ENCODE measurements at regions not wholly inside any gene's neighbourhood (a gene's known extent, or its start where the extent isn't known, plus 50 kb on each side); places are given as distances from the start of the nearest gene placed in this dataset.

DNA sequence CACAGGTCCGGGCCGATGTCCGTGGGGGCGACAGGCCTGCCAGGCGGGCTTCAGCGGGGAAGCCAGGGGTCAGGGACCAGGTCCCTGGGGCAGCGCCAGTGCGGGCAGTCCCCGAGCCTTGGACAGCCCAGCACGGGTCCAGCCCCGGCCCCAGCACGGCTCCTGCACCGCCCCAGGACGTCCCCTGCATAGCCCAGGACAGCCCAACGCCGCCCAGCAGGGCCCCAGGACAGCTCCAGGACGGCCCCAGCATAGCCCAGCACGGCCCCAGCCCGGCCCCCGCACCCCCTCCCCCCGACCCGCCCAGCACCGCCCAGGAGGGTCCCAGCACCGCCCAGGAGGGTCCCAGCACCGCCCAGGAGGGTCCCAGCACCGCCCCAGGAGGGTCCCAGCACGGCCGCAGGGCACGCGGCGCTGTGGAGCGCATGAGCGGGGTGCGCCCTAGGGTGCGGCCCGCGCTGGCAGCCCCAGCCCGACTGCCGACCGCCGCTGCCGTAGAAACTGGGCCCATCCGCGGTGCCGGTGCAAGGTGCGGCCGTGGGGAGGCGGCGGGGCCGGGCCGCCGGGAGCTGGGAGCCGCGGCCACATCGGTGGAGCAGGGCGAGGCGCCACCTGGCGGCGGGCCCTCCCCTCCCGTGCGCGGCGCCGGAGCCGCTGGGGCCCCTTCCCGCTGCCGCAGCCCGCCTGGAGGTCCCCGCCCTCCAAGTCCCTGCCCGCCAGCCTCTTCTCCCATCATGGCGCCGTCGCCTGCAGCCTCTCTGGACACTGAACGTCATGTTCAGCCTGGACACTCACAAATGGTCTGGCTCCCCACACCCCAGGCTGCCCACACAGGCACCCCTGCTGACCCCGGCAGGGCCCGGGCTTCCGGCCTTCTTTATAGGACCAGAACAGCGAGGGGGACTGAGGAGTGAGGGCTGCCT is 106.8 kb upstream of the NKX1-1 start:
- no peak for DNase-seq (ENCODE audit: low read depth in 2 of 2, low spot score in 1 of 2)

DNA sequence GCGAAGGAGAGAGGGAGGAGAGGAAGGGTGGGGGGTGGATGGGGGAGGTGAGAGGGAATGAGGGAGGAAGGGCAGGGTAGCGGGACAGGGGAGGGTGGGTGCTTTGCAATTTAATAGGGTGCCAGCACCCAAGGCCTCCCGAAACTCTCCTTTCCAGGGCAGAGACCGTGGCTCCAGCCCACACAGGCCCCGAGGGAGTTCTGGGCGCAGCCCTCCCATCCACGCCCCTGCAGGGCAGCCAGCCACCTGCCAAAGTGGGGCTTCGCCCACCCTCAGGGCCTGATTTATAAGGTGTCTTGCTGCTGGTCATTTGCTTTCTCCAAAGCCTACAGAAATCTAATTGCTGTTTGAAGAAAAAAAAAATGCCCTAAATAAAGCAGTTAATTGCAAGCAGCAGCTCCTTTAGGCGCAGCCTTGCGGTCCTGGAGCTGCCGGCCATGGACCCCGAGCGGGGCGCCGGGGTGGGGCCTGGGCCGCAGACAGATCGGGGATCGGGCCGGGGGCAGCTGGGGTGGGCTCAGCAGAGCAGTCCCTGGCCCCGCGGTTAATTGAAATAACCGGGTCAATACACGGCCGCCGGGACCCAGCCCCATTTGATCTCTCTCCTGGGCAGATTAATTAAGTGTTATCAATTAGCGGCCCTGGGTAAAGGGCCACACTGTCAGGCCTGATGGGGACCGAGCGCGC is 106.0 kb upstream of the NKX1-1 start:
- no peak for DNase-seq (ENCODE audit: low read depth in 2 of 2, low spot score in 1 of 2)

DNA sequence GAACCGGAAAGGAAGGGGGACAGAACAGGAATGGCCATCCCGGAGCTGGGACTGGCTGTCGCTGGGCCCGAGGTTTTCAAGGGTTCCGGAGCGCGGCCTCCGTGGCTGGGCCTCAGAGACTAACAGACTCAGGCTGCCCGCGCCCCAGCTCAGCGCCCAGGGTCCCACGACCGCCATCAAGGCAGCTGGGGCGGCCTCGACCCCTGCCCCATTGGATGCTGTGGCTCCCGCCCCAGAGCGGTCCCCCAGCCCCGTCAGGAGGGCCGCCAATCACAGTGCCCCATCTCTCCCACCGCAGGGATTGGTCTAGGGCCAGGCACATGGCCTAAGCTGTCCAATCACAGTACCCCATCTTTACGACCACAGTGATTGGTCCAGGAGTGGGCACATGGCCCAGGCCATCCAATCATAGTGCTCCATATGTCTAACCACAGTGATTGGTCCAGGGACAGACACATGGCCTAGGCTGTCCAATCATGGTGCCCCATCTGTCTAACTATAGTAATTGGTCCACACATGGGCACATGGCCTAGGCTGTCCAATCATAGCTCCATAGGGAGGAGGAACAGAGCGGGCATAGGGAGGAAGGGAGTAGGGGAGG is 105.3 kb upstream of the NKX1-1 start:
- DNase-seq (ENCODE audit: low read depth in 2 of 2, low spot score in 1 of 2) = no peak

DNA sequence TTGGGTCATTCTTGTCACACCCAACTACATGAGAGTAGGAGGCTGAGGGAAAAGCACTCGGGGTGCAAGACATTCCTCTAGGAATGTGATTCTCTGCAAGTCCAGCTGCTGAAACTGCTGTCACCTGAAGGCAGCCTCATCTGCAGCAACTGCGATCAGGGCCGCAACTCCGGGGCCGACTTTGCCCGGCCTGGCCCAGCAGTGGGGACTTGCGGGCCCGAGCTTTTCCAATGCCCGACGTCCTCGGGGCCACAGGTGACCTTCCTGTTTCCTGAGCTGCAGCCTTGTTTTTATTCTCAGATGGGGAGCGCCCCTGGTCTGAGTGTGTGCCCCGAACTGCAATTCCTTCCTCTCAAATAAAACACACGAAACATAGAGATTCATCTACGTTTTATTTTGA is 104.7 kb upstream of the NKX1-1 start:
- no peak for DNase-seq (ENCODE audit: low read depth in 2 of 2, low spot score in 1 of 2)

DNA sequence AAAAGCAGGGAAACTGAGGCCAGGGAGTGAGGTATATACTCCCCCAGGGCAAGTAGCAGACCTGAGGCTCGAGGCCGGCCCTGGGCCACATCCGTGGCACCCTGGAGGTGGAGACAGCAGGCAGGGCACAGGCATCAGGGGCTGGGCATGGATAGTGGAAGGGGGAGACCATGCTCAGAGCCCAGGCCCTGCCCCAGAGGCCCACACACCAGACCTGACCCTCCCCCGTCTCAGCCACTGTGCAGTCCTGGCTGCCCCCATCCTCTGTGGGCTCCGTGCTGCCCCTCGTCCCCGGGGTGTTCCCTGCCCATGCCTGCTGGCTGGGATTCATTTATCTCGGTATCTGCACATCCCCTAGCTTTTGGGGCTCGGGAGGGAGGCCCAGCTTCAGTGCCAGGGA is 103.1 kb upstream of the NKX1-1 start:
- DNase-seq (ENCODE audit: low read depth in 2 of 2, low spot score in 1 of 2) = no peak

DNA sequence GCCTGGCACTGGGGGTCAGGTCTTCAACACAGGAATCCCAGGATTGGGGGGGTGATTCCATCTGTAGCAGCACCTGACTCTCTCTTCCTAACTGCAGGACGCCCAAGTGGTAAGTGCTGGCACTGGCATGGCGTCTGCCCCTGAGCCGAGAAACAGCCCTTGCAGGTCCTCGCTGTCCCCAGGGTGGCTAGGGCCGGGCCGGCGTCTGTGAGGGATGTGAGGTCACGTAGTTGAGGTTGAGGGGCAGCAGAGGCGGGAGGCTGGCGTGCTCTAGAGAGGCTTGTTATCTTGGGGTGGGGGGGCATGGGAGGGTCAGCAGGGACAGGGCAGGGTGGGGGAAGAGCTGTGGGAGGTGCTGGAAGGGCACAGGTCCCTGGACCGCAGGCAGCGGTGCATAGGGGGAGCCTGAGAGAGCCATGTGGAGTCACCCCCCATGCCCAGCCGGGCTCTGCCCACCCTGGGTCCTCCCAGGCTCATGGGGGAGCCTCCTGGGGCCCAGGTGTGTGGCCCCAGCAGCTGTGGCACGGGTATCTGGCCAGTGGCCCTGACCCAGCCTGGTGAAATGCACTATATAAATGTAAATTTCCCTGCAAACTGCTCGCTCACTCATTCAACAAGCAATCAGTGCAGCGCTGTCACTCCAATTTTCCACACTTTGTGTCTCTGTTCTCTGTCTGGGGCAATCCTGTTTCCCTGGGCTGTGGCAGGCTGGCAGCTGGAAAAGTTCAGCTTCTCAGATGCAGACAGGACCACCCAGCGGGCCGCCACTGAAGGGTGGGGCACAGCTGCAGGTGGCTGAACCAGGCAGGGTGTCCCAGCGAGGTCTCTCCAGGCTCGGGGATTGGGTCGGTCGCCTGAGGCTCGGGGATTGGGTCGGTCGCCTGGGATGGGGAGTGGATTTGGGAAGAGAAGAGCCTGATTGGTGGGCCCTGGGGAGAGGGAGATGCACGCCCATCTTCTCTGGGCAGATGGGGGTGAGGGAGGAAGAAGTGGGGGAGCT is 102.2 kb upstream of the NKX1-1 start:
- DNase-seq (ENCODE audit: low read depth in 2 of 2, low spot score in 1 of 2) = no peak

DNA sequence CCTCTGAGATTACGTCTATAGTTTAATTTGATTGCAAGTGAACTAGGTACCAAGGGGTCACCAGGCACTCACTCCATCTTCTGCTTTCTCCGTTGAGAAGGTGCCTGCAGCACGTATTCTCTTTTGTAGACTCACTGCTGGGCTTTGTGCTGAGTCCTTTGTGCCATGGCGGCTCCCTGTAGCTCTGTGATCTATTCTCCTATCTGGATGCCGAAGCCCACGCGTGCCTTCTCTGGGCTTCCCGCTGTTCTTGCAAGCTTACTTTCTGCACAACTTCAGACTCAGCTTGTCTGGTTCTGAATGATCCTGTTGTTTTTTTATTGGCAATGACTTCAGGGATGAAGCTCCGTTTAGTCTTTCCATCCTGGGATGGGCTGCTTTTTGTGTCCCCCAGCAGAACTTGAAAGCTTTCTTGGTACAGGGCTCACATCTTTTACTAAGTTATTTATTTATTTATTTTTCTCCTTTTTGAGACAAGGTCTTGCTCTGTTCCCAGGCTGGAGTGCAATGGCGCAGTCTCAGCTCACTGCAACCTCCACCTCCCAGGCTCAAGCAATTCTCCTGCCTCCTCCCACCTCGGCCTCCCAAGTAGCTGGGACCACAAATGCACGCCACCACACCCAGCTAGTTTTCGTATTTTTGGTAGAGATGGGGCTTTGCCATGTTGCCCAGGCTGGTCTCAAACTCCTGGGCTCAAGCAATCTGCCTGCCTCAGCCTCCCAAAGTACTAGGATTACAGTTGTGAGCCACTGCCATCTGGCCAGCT is 100.9 kb upstream of the NKX1-1 start:
- no peak for DNase-seq (ENCODE audit: low read depth in 2 of 2, low spot score in 1 of 2)

DNA sequence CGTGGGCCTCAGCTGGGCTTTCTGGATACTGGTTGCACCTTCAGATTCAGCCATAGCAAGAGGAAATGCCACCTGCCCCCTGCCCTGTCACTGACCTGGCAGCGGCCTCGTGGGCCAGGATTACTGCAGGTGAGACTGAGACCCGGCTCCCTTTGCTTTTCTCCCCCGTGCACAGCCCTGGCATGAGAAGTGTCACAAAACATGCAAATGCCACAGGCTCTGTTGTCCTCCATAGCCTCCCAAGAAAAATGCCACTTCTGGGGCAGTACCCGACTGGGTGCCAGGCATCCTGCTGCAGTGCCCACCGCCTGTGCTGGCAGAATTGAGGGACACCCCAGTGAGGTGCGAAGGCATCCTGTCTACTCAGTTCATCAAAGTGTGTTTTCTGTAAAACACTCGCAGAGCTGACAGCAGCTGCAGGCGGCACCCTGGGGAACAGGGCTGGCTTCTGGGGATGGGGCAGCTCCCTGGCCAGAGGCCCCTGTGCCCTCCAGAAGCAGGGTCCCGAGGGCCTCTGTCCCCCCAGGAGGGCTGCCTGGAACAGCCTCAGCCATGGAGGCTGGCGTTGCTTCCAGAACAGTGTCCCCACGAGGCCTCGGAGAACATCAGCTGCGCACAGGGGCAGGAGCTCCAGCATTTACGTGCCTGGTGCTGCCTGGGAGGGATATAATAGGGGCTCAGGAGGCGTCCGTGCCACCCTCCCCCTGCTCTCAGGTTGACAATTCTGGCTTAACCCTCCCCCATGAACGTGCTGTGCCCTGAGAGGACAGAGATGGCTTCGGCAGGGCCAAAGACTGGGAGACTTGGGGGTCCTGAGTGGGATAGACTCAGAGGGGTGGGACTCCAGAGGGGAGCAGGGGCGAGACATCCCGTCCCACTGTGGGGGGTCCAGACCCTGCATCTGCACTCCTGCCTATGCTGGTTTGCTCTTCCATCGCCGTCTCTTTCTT is 99.5 kb upstream of the NKX1-1 start:
- no peak for DNase-seq (ENCODE audit: low read depth in 2 of 2, low spot score in 1 of 2)

DNA sequence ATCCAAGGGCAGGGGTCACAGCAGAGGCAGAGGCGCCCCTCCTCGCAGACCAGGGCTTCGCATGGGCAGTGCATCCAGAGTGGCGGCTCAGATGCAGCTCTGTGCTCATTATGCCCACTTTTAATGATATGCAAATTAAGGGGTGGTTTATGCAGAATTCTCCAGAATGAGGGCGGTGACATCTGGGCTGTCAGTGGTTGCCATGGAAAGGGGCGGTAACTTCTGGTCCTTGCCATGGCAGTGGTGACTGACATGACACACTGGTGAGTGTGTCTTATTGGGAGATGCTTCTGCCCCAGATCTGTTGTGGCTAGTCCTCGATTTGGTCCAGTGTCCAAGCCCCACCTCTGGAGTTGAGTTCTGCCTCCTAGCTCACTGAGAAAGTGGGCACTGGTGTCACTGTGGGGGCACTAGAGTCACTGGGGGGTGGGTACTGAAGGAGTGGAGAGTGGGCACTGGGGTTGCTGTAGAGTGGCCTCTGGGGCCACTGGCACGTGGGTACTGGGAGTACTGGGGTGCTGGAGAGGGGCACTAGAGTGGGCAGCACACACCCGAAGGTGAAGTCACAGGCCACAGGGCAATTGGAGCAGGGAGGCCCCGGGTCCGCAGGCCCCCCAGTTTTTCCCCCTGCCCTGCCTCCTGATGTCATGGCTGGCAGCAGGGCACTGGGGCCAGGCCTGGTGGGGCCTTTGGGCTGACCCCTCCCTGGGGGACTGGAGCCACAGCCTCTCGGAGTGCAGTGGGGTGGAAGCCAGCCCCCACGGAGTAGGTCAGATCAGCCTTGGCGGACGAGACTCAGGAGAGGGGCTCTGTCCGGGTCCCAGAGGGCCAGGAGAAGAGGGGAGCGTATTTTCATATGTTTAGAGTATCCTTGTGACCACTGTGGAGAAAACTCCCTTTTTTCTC is 98.6 kb upstream of the NKX1-1 start:
- no peak for DNase-seq (ENCODE audit: low read depth in 2 of 2, low spot score in 1 of 2)

DNA sequence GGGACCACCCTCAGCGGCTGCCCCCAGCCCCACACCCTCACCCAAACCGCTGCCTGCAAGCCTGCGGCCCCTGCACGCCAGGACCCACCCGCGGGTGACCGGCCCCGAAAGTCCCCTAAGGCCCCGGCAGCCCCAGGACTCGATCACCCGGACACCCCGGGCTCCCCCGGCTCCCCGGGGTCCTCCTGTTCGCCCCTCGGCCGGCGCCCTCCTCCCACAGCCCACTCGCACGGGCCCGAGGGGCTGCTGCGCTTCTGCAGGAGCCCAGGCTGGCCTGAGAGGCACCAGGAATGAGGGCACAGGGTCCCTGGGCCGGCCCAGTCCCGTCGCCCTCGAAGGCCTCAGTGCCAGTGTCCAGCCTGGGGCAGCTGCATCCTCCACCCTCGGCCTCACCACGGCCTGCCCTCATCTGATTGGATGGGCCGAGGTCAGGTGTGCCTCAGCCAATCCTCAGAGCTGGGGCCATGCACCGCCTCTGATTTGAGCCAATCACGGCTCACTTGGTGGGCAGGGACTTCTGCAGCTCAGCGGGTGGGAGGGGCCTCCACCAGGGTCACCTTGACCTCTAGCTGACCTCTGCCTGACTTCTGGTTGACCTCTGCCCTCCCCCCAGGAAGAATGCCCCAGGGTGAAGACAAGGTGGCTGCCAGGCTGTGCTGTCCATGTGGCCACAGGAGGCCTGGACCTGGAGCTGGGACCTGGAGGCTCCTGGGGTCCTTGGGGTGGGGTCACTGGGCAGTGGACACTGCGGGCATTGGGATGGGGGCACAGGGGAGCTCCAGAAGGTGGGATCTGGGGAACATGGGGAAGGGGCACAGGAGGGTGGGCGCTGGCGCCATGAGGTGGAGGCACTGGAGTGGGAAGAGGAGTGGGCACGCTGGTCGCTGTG is 97.6 kb upstream of the NKX1-1 start:
- no peak for DNase-seq (ENCODE audit: low read depth in 2 of 2, low spot score in 1 of 2)

DNA sequence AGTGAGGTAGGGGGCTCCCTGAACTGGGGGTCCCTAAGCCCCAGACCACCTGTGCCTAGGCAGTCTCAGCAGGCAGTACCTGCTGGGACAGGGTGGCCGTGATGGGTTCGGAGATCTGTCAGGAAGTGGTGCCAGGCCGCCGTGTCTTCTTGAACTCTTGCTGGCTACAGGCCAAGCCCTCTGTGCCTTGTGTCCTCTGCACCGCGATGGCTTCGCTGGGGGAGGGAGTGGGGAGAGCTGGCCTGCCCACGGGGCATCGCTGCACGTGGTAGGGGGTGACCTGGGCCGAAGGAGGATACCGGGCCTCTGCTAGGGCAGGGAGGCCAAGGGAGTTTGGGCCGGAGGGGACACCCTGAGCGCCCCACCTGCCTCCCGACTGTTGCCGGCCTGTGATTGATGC is 96.7 kb upstream of the NKX1-1 start:
- DNase-seq (ENCODE audit: low read depth in 2 of 2, low spot score in 1 of 2) = no peak

DNA sequence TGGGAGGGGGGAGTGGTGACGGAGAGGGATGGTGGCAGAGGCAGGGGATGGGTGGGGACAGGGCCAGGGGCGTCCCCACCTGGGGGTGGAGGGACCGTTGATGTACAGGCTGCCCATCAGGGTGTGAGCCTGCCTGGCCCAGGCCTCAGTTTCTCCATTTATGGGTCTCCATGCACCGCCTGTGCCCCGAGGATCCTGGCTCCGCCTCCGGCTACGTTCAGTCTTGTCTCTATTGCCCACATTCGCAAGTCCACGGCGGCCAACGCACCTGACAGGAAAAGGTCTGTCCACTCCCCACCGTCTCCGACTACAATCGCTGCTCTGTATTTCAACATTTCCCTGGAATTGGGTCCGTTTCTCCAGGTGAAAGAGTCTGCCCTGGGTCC is 96.3 kb upstream of the NKX1-1 start:
- DNase-seq (ENCODE audit: low read depth in 2 of 2, low spot score in 1 of 2) = no peak

DNA sequence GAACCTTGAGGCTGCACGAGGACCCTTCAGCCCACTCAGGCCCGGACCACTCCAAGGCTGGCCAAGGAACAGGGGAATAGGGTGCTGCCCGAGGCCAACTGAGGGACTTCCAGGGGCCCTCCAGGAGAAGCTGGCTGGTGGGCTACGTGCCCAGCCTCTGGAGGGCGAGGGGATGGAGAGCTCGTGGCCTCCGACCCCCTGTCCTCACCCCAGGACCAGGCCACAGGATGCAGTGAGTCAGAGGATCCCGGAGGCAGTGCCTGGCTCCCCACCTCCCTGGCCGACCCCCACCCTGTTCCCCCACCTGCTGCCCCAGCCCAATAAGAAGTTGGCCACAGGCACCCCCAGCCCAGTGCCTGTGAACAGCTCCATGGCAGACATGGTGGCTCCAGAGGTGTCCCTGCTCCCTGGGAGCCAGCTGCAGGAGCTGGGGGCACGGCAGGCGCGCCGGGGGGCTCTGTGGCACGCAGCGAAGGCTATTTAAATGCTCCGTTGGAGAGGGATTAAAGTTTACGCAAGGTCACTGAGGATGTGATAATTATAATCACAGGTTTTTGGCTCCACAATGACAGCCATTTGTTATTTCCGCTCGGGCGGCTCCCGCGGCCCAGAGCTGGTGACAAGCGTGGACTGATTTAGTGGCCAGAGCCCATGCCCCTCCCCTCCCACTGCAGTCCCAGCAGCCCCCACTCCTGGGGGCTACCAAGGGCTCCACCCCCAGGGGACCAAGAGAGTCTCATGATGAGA is 95.7 kb upstream of the NKX1-1 start:
- DNase-seq (ENCODE audit: low read depth in 2 of 2, low spot score in 1 of 2) = no peak

DNA sequence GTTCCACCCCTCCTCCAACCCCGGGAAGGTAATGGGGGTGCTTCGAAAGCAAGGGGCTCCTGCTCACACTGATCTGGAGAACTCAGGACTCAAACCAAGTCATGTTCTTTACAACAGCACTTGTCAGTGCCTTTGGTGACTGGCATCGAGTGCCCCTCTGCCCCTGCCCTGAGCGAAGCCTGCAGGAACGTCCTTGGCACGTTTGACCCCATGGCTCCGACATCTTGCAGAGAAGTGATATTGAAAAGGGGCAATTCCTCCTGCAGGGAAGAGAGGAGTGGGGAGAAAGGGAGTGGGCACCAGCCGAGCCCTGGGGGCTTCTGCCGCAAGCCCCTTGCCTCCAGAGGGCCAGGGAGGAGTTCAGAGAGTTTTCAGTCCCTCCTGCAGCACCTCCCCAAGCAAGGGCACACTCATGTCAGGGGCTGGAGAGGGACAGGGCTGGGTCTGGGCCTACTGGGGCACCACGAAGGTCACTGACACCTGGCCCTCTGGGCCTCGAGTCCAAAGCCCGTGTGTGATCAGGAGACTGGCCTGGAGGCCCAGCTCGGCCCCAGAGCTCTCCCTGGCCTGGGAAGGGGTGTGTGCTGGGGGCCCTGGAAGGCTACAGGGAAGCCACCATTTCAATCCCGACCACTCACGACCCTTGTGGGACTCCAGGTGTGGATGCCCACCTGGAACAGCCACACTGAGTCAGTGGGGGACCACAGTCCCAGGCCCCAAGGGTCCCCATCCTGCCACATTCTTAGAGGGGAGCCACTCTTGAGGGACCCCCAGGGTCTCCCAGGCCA is 94.9 kb upstream of the NKX1-1 start:
- no peak for DNase-seq (ENCODE audit: low read depth in 2 of 2, low spot score in 1 of 2)

DNA sequence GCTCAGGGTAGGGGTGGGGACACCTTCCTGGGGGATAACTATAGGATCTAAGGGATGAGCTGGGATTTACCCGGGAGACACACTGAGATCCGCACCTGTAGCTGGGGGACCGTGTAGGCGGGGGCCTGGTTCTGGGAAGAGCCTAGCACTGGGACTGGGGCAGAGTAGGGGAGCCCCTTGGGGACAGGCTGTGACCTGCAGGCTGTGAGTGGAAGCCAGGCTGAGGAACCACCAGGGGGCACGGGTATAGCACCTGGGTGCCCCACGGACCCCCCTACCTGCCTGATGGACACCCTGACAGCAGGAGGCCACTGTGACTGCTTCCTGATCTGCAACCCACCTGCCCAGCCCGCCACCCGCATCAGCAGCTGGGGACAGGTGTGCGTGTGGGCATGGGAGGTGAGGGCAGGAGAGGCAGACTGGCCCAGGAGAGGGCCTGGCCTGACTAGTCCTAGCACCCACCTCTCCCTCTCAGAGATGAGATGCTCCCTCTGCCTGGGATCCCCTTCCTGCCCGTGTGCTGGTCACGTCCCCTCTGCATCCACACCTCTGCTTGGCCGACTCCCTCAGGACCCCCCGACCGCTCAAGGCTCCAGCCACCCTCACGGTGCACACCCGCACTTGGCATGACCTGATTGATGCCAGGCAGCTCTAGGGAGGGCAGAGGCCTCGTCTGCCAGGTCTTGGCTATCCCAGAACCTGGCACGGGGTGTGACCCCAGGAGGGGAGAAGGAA is 94.2 kb upstream of the NKX1-1 start:
- no peak for DNase-seq (ENCODE audit: low read depth in 2 of 2, low spot score in 1 of 2)

All from stimulated activated CD8-positive, alpha-beta memory T cell treated with anti-CD3 and anti-CD28 coated beads, Interleukin-4, amount 100 ng/mL, for 1 hour (primary cell).